HG03520 (cell line): ENCODE measurements at regions not wholly inside any gene's neighbourhood (a gene's known extent, or its start where the extent isn't known, plus 50 kb on each side); places are given as distances from the start of the nearest gene placed in this dataset.
A peak's percentile ranks its signal among the peaks of the same experiment; 100 is the strongest.

ENCODE experiments used
- ATAC-seq: cut with Tn5 transposase; IDR thresholded peaks from one replicate; pipeline ENCODE4 v1.9.1; 2021; ENCODE audit warnings: mild to moderate bottlenecking, moderate library complexity; ENCODE audit not compliant: unreplicated experiment

DNA sequence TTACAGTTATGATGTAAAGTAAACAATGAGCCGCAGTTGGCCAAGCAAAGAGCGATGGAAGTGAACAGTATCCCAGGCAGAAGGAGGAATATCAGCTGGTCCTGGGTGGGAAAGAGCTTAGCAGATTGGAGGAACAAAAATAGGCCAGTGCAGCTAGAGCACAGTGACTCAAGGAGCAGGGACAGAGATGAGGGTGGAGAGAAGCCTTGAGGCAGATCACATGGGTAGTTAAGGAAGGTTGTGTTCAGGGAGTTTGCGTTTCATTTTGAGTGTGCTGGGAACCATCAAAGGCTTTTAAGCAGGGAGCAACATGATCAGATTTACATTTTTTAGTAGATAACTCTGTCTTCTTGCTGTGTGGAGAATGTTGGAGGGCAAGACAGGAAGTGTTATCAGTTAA is 113.6 kb downstream of the OAT start:
- ATAC-seq = no peak

DNA sequence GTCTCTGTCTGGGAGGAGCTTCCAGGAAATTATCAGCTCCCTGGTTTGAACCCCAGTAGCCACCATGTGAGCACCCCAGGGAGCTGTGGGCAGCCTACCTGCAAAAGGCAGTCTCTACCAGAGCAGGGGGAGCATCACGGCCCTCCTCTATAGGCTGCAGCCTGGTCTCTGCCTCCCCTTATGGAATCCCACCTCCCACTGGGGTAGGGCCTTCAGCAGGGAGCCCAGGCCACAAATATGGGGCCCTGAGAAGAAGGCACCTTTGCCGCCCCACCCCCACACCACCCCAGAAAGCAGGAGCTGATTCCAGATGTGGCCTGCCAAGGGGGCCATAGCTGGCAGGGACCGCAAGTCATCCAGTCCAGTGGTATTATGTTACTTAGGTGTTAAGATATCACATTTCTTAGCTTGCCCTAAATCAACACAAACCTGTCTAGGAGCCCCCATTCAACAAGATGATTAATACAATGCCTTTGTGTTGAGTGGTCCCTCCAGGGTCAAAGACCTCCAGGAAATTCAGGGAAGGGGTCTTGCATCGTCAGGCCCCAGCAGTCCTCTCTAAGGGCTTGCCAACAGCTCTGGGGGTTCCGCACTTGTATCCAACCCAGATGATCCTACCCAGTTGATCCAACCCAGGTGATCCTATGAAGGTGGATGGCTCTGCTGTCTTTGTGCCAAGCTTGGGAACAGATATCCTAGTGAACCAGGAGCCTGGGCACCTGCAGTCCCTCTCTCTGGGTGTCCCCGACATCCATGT is 114.9 kb downstream of the OAT start:
- ATAC-seq = no peak

DNA sequence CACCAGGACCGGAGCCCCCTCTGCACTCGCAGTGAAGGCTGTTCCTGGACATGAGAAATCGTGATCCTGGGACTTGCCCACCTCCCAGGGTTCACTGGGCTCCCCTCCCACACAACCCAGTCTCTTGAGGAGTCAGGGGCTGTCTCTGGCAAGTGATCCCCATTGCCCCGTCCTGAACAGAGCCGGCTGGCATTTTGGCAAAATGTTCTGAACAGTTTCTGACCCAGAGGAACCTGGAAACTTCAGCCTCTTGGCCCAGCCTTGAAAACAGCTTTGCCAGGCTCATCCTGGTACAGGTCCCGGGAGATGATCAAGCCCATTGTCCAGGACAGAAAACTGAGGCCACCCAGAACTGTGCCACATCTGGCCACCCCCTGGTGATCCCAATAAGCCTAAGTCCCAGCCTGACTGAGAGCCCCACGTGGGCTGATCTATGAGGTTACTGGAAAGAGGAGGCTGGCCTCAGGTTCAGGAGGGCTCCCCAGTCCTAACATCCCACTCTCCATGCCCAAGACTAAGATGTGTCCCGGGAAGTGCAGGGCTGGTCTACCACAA is 115.7 kb downstream of the OAT start:
- ATAC-seq = no peak

DNA sequence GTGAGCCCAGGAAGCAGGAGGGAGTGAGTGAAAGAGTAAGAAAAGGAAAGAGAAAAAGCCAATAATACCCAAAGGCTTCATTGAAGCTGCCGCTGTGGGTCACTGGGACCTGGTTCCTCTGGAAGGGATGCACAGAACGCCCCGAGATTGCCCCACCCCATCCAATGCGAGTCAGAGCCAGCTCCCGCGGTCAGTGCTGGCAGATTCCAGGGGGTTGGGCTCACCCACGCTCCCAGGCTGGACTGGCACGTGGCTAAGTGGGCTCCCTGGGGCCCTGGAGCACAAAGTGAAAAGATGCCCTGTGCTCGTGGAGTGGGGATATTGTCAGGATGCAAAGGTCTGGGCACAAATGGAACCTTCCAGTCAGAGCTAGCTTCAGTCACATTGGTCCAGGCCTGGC is 117.0 kb downstream of the OAT start:
- no peak for ATAC-seq

DNA sequence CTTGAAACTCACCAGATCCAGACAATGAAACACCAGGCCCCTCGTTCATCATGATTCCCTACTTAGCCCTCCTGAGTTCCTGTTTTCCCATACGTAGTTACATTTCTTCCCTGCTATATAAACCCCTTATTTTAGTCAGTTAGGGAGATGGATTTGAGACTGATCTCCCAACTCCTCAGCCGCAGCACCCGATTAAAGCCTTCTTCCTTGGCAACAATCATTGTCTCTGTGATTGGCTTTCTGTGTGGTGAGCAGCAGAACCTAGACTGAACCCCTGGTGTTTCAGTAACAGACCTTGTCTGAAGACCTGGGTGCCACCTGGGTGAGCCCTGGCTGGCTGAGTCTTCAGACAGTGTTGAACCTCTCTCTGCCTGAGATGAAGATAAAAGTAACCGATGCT is 118.0 kb downstream of the OAT start:
- no peak for ATAC-seq

DNA sequence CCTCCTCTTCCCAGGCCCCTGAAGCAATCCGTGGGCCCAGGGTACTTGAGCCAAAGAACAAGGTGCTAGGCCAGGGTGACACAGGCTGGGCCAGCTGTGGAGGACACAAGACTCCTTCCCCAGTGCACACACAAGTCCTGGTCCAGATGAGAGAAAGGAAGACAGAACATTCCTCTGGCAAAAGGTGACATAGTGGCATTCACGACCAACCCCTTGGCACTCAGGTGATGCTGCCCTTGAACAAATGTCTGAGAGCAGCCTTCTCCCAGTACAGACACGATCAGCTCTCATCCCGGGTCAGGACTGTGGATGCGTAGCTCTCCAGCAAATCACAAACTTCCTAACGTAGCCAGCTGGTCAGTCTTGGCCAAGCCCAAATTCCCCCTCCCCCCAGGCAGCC is 118.5 kb downstream of the OAT start:
- no peak for ATAC-seq

DNA sequence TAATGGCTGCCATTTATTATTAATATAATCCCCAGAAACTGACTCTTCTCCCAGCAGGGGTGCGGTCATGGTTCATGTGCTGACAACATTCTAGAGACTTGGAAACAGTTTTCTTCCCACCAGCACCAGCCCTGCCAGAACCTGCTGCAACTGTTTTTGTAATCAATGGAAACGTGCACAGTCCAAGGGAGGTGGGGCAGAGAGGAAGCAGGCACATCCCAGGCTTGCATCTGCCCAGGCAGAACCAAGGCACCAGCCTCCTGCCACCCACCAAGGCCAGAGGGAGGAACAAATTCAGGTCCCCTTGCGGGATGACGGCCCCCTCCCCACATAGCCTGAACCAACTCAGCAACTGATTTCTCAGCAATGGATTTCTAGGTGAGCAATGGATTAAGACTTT is 119.0 kb downstream of the OAT start:
- ATAC-seq = no peak

DNA sequence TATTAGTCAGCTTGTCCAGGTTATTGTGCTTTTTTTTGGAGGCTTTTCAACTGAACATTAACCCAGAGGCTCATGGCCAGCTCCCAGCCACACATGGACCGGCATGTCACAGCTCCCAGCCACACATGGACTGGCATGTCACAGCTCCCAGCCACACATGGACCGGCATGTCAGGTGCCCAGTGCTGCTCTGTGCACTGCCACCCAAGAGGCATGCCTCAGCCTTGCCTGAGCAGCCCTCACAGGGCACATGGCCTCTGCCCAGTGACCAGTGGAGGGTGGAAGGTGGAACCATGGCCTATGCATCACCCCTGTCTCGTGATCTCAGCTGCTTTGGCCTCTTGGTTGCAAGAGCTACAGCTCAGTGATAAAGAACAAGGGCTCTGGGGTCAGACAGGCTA is 119.8 kb downstream of the OAT start:
- ATAC-seq = no peak

DNA sequence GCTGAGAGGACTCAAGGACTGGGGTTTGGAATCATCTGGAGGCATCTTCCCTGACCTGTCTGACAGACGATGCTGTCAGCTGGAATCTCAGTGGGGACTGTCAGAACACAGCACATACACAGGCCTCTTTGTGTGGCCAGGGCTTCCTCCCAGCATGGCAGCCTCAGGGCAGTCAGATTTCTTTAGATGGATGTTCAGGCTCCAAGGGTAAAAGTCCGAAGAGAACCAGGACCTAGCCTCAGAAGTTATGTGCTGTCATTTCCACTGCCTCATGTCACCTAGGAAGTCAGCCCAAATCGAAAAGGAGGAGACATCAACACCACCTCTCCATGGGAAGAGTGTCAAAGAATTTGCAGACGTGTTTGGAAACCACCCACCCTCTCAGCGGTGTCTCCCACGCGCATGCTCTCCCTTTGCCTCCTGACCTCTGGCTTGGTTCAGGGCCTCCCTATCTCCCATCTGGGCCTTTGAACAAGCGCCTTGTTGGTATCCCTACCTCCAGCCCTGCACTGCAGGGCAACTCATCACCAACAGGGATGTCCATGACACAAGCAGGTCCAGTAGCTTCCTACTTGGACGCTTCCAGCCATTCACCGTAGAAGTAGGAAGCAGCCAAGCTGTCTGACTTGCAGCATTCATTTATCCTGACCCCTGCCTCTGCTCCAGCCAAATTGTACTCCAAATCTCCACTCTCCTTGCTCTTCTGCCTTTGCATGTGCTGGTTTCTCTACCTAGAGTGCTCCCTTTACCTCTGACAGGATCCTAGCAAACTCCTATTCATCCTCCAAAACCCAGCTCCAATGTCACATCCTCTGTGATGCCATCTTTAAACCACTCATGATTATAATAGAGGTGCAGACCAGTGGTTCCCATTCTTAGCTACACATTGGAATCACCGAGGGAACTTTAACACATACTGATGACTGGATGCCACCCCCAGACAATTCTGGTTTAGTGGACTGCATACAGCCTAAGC is 121.6 kb downstream of the OAT start:
- no peak for ATAC-seq

DNA sequence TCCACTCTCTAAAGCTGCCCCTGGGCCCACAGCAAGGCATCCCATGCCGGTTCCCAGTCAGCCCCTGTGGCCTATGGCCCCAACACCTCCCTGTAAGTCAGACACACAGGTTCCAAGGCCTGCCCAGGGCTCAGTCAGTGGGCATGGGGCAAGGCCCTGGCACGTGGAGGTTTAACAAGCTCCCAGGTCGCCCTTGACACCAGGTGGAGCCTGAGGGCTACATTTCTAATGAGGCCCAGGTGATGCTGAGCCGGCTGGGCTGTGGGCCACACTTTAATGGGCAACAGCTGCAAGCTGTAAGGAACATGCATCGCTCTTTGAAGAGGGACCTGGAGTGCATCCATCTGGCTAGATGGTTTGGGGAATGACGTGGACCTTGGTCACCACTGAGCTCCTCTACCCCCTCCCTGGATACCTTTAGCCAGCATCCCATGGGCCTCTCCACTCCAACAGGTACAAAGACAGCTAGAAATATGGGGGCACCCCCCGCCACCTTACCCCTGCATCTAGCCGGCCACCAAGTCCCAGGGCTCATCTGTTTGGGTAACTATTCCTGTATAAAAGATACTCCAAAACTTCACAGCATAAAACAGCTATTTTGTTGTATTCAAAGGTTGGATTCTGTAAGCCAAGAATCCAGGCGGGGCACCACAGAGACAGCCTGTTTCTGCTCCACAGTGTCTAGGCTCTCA is 122.5 kb downstream of the OAT start:
- ATAC-seq = no peak

DNA sequence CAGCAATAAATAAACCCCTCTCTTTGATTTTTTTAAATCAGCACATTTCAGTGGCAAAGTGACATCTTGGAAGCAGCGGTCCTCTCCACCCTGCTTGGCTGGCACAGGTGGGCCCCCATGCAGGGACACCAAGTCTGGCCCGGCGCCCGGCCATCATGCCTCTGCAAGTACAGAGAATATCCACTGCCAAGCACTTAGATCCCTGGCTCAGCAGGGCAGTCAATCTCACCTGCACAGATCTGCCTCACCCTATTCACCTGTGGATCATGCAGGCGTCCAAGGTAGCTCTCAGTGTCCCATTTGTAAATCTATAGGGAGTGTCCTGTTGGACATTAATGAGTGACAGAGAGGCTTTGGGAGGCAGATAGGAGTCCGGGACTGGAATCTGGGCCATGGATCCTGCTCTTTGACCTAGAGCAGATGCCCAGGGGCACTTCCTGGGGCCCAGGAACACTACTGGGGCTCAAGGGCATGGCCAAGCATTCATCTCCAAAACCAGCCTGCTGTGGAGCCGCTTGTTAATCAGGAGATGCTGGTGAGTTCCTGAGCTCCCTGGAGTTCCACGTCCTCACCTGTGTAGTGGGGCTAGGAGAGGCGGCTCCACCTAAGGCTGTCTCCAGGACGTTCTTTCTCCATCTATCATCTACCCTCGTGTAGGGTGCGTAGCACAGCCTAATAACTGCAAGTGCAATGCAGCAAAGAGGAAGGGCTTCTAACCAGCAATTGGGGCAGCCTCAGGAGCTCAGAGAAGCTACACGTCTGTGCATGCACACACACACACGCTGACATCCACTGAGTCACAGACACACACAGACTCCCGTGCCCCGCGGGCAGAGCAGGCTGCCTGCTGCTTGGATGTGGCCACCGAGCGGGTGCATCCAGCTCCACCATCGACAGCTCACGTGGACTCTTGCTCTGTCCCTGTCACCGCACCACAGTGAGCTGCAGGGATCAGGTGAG is 123.6 kb downstream of the OAT start:
- ATAC-seq = no peak

DNA sequence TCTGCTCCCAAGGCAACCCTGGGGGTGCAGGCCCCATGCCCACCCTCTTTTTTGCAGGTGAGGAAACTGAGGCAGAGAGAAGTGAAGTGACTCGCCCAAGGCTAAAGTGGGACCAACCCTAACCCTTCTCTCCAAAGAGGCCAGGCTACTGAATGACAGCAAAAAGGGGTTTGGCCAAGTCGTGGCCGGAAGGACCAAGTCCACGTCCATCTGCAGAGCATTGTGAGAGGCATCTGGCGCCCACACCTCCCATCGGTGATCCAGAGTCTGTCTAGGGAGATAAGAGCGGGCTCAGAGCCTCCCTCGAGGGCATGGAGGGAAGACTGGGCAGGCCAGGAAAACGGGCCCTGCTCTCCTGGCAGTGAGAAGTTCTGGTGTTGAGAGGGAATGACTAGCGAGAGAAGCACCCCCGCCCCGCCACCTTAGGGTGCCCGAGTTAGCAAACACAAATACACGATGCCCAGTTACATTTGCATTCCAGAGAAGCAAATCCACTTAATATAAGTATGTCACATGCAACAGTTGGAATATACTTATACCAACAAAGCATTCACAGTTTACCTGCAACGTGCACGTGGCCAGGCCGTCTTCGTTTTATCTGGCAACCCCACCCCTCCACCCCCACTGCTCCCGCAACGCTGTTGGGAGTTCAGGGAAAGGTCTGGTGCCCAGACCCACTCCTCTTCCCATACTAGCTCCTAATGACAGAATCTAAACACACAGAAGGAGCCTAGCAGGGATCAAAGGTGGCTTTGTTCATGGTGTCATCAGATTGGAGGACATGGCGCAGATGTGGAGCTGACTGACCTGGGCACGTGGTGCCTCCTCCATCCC is 124.9 kb downstream of the OAT start:
- ATAC-seq = no peak

DNA sequence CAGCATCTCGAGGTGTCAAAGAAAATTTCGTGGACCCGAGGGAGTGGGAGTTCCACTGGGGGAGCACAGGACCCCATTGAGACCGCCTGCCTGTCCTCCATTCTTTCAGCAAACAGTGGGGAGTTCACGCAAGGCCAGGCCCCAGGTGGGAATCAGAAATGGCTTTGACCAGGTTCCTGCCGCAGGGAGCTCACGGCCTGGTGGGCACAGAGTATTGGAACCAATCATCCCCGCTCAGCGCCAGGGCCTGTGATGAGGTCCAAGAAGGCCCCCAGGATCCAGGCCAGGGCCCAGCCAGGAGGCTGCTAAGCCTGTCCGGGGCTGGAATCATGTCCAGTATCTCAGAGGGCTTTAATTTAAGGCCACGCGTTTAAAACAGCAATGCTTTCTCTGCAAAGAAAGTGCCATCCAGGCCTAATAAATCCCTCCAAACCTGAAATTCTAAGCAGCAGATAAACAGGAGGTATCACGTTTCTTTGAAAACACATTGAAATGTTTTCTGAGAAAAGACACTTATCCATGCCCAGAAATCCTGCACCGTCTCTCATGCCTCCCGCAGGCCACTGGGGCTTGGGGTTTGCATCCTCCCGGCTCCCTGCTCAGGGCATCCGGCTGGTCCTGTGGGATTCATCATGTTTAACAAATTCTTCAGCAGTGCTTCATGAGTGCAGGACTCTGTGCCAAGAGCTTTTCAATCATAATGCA is 125.7 kb downstream of the OAT start:
- ATAC-seq = no peak

DNA sequence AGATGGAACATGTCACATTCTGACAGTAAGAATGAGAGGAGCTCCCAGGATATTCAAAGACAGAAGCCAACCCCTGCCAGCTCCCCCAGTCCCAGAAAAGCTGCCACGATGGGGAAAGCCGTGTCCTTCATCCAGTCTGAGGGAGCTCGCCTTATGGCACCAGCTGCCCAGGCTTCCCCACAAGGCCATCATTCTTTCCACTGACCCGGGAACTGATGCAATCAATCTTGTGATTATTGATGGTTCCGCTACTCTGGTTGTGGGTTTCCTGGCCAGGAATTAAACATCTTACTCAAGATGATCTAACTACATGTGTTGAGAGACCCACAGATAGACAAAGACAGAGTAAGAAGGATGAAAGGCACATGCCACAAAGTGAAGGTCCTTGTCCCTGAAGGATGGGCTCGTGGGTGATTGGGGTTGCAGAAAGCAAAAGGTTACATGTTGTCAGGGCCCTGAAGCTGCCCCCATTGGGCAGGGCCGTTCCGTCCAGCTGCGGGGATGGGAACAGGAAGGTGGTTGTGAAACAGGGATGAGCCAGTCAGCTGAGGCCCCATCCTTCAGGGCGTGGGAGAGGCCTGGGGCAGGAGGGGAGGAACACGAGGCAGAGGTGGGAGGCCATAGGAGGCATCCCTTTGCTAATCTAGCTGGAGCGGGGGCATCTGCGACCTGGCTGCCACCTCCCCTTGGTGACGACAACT is 127.6 kb downstream of the OAT start:
- no peak for ATAC-seq

DNA sequence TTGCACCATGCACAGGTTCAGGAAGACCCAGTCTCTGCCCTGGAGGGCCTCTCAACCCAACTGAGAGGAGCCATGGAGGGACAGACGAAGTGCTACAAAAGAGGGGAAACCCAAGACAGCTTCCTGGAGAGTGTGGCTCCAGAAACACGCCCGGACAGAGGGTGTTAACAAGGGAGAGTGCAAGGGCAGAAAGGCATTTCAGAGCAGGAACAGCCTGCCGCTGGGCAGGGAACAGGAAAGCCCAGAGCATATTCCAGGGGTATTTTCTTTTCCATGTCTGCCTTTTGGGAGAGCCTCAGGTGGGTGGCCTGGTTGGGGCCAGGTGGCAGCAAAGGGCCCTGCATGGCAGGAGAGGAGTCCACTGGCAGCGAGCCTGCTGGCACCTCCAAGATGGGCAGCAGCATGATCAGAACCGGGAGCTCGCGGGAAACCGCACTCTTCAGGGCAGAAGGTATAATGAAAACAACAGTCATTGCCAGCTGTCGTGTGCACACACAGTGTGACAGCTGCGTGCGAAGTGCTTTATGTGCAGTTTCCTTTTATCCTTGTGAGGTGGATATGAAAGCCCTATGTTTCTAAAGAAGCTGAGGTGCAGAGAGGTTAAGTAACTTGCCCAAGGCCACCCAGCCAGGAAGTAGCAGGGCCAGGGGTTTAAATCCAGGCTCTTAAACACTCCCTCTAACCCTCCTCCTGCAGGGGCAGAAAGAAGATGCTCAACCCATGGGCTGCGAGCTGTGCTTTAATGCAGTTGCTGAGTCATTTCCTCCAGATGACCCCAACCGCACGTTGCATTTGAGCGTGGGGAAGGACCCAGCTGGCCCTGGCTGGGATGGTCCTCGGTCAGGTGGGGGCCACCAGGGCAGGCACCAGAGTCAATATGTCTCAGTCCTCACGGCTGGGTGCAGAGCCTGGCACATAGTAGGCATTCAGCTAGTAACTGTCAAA is 128.6 kb downstream of the OAT start:
- ATAC-seq = peak; percentile 39

DNA sequence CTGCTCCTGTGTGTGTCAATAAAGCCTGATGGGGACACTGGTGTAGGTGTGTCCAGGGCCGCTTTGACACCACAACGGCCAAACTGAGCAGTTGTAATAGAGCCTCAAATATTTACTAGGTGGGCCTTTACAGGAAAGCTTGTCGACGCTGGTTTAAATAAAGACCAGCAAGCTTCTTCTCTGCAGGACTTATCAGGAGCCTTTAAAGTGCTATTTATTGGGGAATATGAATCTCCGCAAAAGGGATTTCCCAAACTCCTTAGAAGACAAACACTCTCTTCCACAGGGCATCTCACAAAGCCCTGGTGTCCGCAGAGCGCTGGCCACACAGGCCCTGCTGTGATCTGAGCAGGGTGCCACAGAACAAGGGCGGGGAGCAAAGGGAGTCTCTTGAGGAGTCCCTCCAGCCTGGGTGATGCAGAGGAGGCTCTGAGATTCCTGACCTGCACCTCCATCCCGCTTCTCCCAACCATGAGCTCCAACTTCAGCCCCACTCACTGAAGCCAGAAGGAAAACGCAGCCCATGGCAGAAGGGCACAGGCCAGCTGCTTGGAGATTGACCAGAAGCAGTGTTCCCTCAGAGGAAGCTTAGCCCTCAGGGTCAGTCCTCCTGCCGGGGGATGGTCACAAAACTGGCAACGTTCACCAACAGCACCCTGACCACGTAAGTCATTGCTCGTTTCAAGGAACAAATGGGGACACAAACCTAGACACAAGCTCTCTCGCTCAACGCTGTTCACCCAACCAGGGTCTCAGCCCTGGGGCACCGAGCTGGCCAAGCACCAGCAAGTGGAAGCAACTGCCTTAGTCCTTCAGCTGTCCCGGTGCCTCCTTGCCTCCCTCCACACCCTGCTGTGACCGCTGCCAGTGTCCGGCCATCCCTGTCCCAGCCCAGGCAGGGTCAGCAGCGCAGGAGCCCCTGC is 129.5 kb downstream of the OAT start:
- no peak for ATAC-seq
